RWPE1 (cell line): ENCODE measurements at regions not wholly inside any gene's neighbourhood (a gene's known extent, or its start where the extent isn't known, plus 50 kb on each side); places are given as distances from the start of the nearest gene placed in this dataset.

Source experiments
- CTCF ChIA-PET: fragments of 350-600 bp; sonication (Branson Sonifier 250); formaldehyde crosslinking; extraction: SDS; loops from one replicate; lab custom pipeline; 2021; lab: Yijun Ruan, JAX
- POLR2A ChIA-PET: fragments of 400-600 bp; formaldehyde crosslinking; extraction: SDS; loops from one replicate; lab custom pipeline; 2020; ENCODE audit warnings: antibody characterized with exemption; ENCODE audit not compliant: low non-redundant PET; lab: Yijun Ruan, JAX
- DNase-seq: peaks from one replicate; pipeline ENCODE4 v3.0.0; 2012; ENCODE audit warnings: low spot score
- H3K27ac ChIP-seq: fragments of 450-650 bp; 2 replicates; pipeline ENCODE4 v1.5.1; 2017
- CTCF ChIP-seq: fragments of 450-650 bp; conservative IDR thresholded peaks from 2 replicates; pipeline ENCODE4 v1.5.1; 2017; ENCODE audit warnings: low read depth, mild to moderate bottlenecking

GRCh38 chr7:10888861-10889260, 84.8 kb upstream of the PHF14 start:
- H3K27ac ChIP-seq: no peak overlapping the region
- ChIA-PET CTCF (interaction anchor here (0.5 to 0.8 kb wide), 6 partner anchors 10 to 1586 kb away, joined by 3 to 4 read pairs (median 3); no protein-coding TSS in a partner anchor), POLR2A (no interaction called here)
- DNase-seq: no peak
- TF ChIP-seq CTCF: no peak

- POLR2A ChIA-PET: no interaction called here
- CTCF ChIA-PET: interaction anchor here (0.5 to 0.8 kb wide), 10 partner anchors 9 to 1585 kb away, joined by 3 to 4 read pairs (median 3); no protein-coding TSS in a partner anchor
- peak; percentile 38 for DNase-seq
- H3K27ac ChIP-seq: no peak overlapping the region
- TF ChIP-seq CTCF: peak; percentile 87
These were observed 84.3 kb upstream of the PHF14 start for GRCh38 chr7:10889266-10889898.

- ChIA-PET CTCF (interaction anchor here (0.6 to 0.7 kb wide), 2 partner anchors 100 to 112 kb away, joined by 3 read pairs; no protein-coding TSS in a partner anchor), POLR2A (no interaction called here)
- no peak for TF ChIP-seq CTCF
- no peak overlapping the region for H3K27ac ChIP-seq
- no peak for DNase-seq
These were observed 65.1 kb upstream of the PHF14 start for GRCh38 chr7:10908600-10908999.

- TF ChIP-seq CTCF: no peak
- ChIA-PET CTCF (no interaction called here), POLR2A (no interaction called here)
- H3K27ac ChIP-seq: no peak overlapping the region
- no peak for DNase-seq
These were observed 63.2 kb upstream of the PHF14 start for GRCh38 chr7:10910447-10910846.

GRCh38 chr7:10912077-10912476, 61.6 kb upstream of the PHF14 start:
- no peak for DNase-seq
- TF ChIP-seq CTCF: no peak
- no peak overlapping the region for H3K27ac ChIP-seq
- ChIA-PET POLR2A (no interaction called here), CTCF (interaction anchor here (0.5 kb wide), 1 partner anchor 794 kb away, joined by 4 read pairs; no protein-coding TSS in a partner anchor)

- DNase-seq: no peak
- no peak overlapping the region for H3K27ac ChIP-seq
- ChIA-PET POLR2A (no interaction called here), CTCF (interaction anchor here (0.6 to 0.7 kb wide), 2 partner anchors 23 to 221 kb away, joined by 3 to 5 read pairs; no protein-coding TSS in a partner anchor)
- no peak for TF ChIP-seq CTCF
These were observed 60.2 kb upstream of the PHF14 start for GRCh38 chr7:10913457-10913856.
